ENCODE measurements at regions not wholly inside any gene's neighbourhood (a gene's known extent, or its start where the extent isn't known, plus 50 kb on each side); places are given as distances from the start of the nearest gene placed in this dataset.

GRCh38 chr1:63103682-63104081 is 218.7 kb upstream of the FOXD3 start:
- TF ChIP-seq CTCF (IDR thresholded peaks at IDR 0.05) (no peak), POLR2A (IDR thresholded peaks at IDR 0.05) (no peak)
